Natural killer cell (primary cell): ENCODE measurements at regions not wholly inside any gene's neighbourhood (a gene's known extent, or its start where the extent isn't known, plus 50 kb on each side); places are given as distances from the start of the nearest gene placed in this dataset.

Experiments used
- ATAC-seq, 3 donors: fragments of 150-1000 bp in 2 of 3; fragments of 200-7000 bp in 1 of 3; cut with Tn5 transposase; 1 replicate in 1 of 3; 2 replicates in 2 of 3; pipeline ENCODE4 v1.10.0; 2021; ENCODE audit warnings: mild to moderate bottlenecking in 2 of 3, moderate library complexity in 2 of 3
- DNase-seq, 2 donors: peaks; one replicate each; pipeline versions ENCODE4 v3.0.0 to v3.0.0-alpha.2; 2013 to 2021; ENCODE audit warnings: mixed read lengths in 1 of 2
- H3K27ac ChIP-seq: one replicate; pipeline ENCODE4 v1.5.1; 2013; ENCODE audit warnings: mild to moderate bottlenecking, low read length
- H3K27me3 ChIP-seq: one replicate; pipeline ENCODE4 v1.6.1; 2013; ENCODE audit warnings: low read length; ENCODE audit not compliant: control insufficient read depth, insufficient read depth
- H3K36me3 ChIP-seq: one replicate; pipeline ENCODE4 v1.6.1; 2013; ENCODE audit warnings: low read length; ENCODE audit not compliant: control insufficient read depth, insufficient read depth
- H3K4me1 ChIP-seq: one replicate; pipeline ENCODE4 v1.6.1; 2013; ENCODE audit warnings: low read length; ENCODE audit not compliant: control insufficient read depth, insufficient read depth
- H3K4me3 ChIP-seq: one replicate; pipeline ENCODE4 v1.5.1; 2013; ENCODE audit warnings: low read length
- H3K9me3 ChIP-seq: one replicate; pipeline ENCODE4 v1.6.1; 2013; ENCODE audit warnings: low read length; ENCODE audit not compliant: control insufficient read depth, insufficient read depth
- H3K27ac Mint-ChIP-seq, 2 donors: one replicate each; pipeline ENCODE4 v1.8.0; 2022; ENCODE audit warnings: mild to moderate bottlenecking in 2 of 2, mixed read lengths in 2 of 2, moderate library complexity in 1 of 2
- H3K27me3 Mint-ChIP-seq, 2 donors: one replicate each; pipeline ENCODE4 v1.8.0; 2022; ENCODE audit warnings: low read depth in 2 of 2, mixed read lengths in 2 of 2
- H3K36me3 Mint-ChIP-seq: one replicate; pipeline ENCODE4 v1.8.0; 2022; ENCODE audit warnings: mixed read lengths
- H3K4me1 Mint-ChIP-seq, 2 donors: one replicate each; pipeline ENCODE4 v1.8.0; 2022; ENCODE audit warnings: mixed read lengths in 2 of 2
- H3K4me3 Mint-ChIP-seq: one replicate; pipeline ENCODE4 v1.8.0; 2022; ENCODE audit warnings: mild to moderate bottlenecking, moderate library complexity, mixed read lengths
- H3K9me3 Mint-ChIP-seq, 2 donors: one replicate each; pipeline ENCODE4 v1.8.0; 2022; ENCODE audit warnings: mixed read lengths in 2 of 2
- CTCF ChIP-seq: fragments of 200-600 bp; IDR thresholded peaks from one replicate; pipeline ENCODE4 v1.8.0; 2022; ENCODE audit warnings: antibody characterized with exemption
- WGBS: methylation state at CpG from one replicate; pipeline ENCODE4 v1.1.7; 2013; ENCODE audit warnings: missing lambda C conversion rate; ENCODE audit not compliant: insufficient coverage; 5-methylcytosine and 5-hydroxymethylcytosine counted together
- intact Hi-C: fragments of 100-400 bp; cut with micrococcal nuclease; formaldehyde crosslinking; loops from one replicate; pipeline ENCODE4 v1.14.2; 2022

GRCh38 chr2:146252119-146252518, 1592.7 kb upstream of the ACVR2A start:
- 71% methylated on average over 2 of the region's 2 CpGs for WGBS
- ATAC-seq (no peak), DNase-seq (no peak)
- Histone ChIP-seq H3K27me3 (no peaks in the 10 kb centered on the region), H3K27ac (no peak overlapping the region), H3K4me3 (no peak overlapping the region), H3K4me1 (no peaks in the 10 kb centered on the region), H3K36me3 (no peaks in the 10 kb centered on the region), H3K9me3 (no peaks in the 10 kb centered on the region)
- Mint-ChIP-seq H3K27ac (no peak overlapping the region), H3K36me3 (no peaks in the 10 kb centered on the region), H3K9me3 (peaks cover 7 to 9% of the 10 kb centered on the region in 2 donors), H3K4me3 (no peak overlapping the region), H3K27me3 (no peaks in the 10 kb centered on the region), H3K4me1 (no peaks in the 10 kb centered on the region)
- intact Hi-C loops, result no loop called here
- no peak for TF ChIP-seq CTCF

- Mint-ChIP-seq H3K4me1 (no peaks in the 10 kb centered on the region), H3K27ac (no peak overlapping the region), H3K4me3 (no peak overlapping the region), H3K27me3 (no peaks in the 10 kb centered on the region), H3K9me3 (peaks cover 10 to 12% of the 10 kb centered on the region in 2 donors), H3K36me3 (no peaks in the 10 kb centered on the region)
- no peak for DNase-seq
- ATAC-seq, result no peak
- H3K27ac ChIP-seq, result no peak overlapping the region
- WGBS, result 28% methylated on average over 2 of the region's 3 CpGs
- H3K4me1 ChIP-seq, result no peaks in the 10 kb centered on the region
- TF ChIP-seq CTCF, result no peak
- no peaks in the 10 kb centered on the region for H3K9me3 ChIP-seq
- no peaks in the 10 kb centered on the region for H3K36me3 ChIP-seq
- H3K27me3 ChIP-seq, result no peaks in the 10 kb centered on the region
- intact Hi-C loops, result no loop called here
- no peak overlapping the region for H3K4me3 ChIP-seq
Measured at GRCh38 chr2:146251328-146251727, 1593.5 kb upstream of the ACVR2A start.

- Mint-ChIP-seq H3K4me1 (no peaks in the 10 kb centered on the region), H3K9me3 (peaks cover 9 to 12% of the 10 kb centered on the region in 2 donors), H3K36me3 (no peaks in the 10 kb centered on the region), H3K27me3 (no peaks in the 10 kb centered on the region), H3K27ac (no peak overlapping the region), H3K4me3 (no peak overlapping the region)
- Histone ChIP-seq H3K27ac (no peak overlapping the region), H3K4me1 (no peaks in the 10 kb centered on the region), H3K9me3 (no peaks in the 10 kb centered on the region), H3K4me3 (no peak overlapping the region), H3K36me3 (no peaks in the 10 kb centered on the region), H3K27me3 (no peaks in the 10 kb centered on the region)
- intact Hi-C loops, result no loop called here
- ATAC-seq (no peak), DNase-seq (no peak)
- no CpG with 5 or more reads among the region's 1 CpG for WGBS
- TF ChIP-seq CTCF, result no peak
Measured at GRCh38 chr2:146246736-146247523, 1597.9 kb upstream of the ACVR2A start.
